IgD-negative memory B cell (primary cell): ENCODE measurements at regions not wholly inside any gene's neighbourhood (a gene's known extent, or its start where the extent isn't known, plus 50 kb on each side); places are given as distances from the start of the nearest gene placed in this dataset.

ENCODE experiments used
- H3K27ac Mint-ChIP-seq, 3 donors: one replicate each; pipeline ENCODE4 v1.8.0; 2020 to 2022; ENCODE audit warnings: mild to moderate bottlenecking in 3 of 3, mixed read lengths in 3 of 3, moderate library complexity in 1 of 3
- H3K27me3 Mint-ChIP-seq: one replicate; pipeline ENCODE4 v1.8.0; 2021; ENCODE audit warnings: mixed read lengths
- H3K36me3 Mint-ChIP-seq: one replicate; pipeline ENCODE4 v1.8.0; 2020; ENCODE audit warnings: mild to moderate bottlenecking, mixed read lengths
- H3K4me1 Mint-ChIP-seq, 3 donors: one replicate each; pipeline ENCODE4 v1.8.0; 2020 to 2022; ENCODE audit warnings: mixed read lengths in 3 of 3, mild to moderate bottlenecking in 1 of 3
- H3K4me3 Mint-ChIP-seq, 4 donors: one replicate each; pipeline ENCODE4 v1.8.0; 2020 to 2022; ENCODE audit warnings: mild to moderate bottlenecking in 4 of 4, mixed read lengths in 4 of 4, moderate library complexity in 3 of 4
- H3K9me3 Mint-ChIP-seq, 3 donors: one replicate each; pipeline ENCODE4 v1.8.0; 2020 to 2021; ENCODE audit warnings: mixed read lengths in 3 of 3, mild to moderate bottlenecking in 1 of 3

- peaks cover 22% of the 10 kb centered on the region for H3K27me3 Mint-ChIP-seq
- H3K27ac Mint-ChIP-seq = no peak overlapping the region
- H3K36me3 Mint-ChIP-seq = no peaks in the 10 kb centered on the region
- no peaks in the 10 kb centered on the region for H3K4me1 Mint-ChIP-seq
- H3K4me3 Mint-ChIP-seq = no peak overlapping the region
- peaks cover 0 to 2% (median 0%) of the 10 kb centered on the region in 3 donors for H3K9me3 Mint-ChIP-seq
Measured at GRCh38 chr5:74017786-74018211, 391.8 kb downstream of the ARHGEF28 start.

DNA sequence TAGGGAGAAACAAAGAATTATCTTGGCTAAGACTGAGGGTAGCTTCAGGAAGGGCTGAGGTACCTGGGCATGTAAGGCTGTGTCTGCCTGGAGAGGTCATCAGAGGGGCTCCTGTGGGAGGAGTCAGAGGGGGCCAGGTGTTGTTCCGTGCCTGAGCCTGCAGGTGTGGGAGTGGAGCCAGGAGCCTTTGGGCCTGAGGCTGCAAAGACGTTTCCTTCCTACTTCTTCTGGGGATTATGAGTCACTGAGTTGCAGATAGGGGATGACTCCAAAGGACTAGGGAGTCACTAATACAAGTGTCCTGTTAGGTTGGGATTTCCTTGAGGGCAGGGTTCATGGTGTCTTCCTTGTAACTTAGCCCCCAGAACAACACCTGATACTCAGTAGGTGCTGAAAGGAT lies 391.1 kb downstream of the ARHGEF28 start:
- Mint-ChIP-seq H3K27ac (no peak overlapping the region), H3K36me3 (no peaks in the 10 kb centered on the region), H3K9me3 (no peaks in the 10 kb centered on the region), H3K4me3 (no peak overlapping the region), H3K4me1 (no peaks in the 10 kb centered on the region), H3K27me3 (peaks cover 23% of the 10 kb centered on the region)

DNA sequence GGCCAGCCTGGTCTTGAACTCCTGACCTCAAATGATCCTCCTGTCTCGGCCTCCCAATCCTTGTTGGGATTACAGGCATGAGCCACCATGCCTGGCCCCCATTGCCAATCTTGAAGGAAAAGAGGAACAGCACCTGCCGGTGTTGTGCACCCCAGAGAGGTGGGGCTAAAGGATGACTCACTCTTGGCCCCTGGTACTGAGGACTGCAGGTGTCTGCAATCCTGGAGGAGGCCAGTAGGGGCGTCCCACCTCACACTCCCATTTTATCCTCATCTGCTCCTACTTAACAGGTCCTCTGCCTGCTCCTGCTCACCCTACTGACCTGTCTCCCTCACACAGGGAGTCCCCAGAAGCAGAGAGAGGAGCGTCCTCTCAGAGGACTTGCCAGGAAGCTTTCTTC lies 390.4 kb downstream of the ARHGEF28 start:
- H3K9me3 Mint-ChIP-seq = no peaks in the 10 kb centered on the region
- H3K27me3 Mint-ChIP-seq = peaks cover 28% of the 10 kb centered on the region
- H3K4me1 Mint-ChIP-seq = no peaks in the 10 kb centered on the region
- H3K27ac Mint-ChIP-seq = no peak overlapping the region
- no peaks in the 10 kb centered on the region for H3K36me3 Mint-ChIP-seq
- no peak overlapping the region for H3K4me3 Mint-ChIP-seq

GRCh38 chr5:74015716-74016115 lies 389.7 kb downstream of the ARHGEF28 start:
- Mint-ChIP-seq H3K36me3 (no peaks in the 10 kb centered on the region), H3K27ac (no peak overlapping the region), H3K27me3 (peaks cover 28% of the 10 kb centered on the region), H3K4me1 (no peaks in the 10 kb centered on the region), H3K4me3 (no peak overlapping the region), H3K9me3 (no peaks in the 10 kb centered on the region)

GRCh38 chr5:74013222-74013621 lies 387.2 kb downstream of the ARHGEF28 start:
- H3K27ac Mint-ChIP-seq = no peak overlapping the region
- H3K9me3 Mint-ChIP-seq = no peaks in the 10 kb centered on the region
- H3K36me3 Mint-ChIP-seq = no peaks in the 10 kb centered on the region
- no peak overlapping the region for H3K4me3 Mint-ChIP-seq
- H3K27me3 Mint-ChIP-seq = peaks cover 28% of the 10 kb centered on the region
- H3K4me1 Mint-ChIP-seq = no peaks in the 10 kb centered on the region

GRCh38 chr5:74009502-74009901 lies 383.5 kb downstream of the ARHGEF28 start:
- peaks cover 14% of the 10 kb centered on the region for H3K27me3 Mint-ChIP-seq
- H3K27ac Mint-ChIP-seq = no peak overlapping the region
- H3K9me3 Mint-ChIP-seq = no peaks in the 10 kb centered on the region

GRCh38 chr5:74007193-74007592 lies 381.2 kb downstream of the ARHGEF28 start:
- Mint-ChIP-seq H3K4me1 (no peaks in the 10 kb centered on the region), H3K4me3 (no peak overlapping the region), H3K9me3 (no peaks in the 10 kb centered on the region), H3K27me3 (peaks cover 12% of the 10 kb centered on the region), H3K36me3 (peaks cover 3% of the 10 kb centered on the region), H3K27ac (no peak overlapping the region)

More at GRCh38 chr5:74009502-74009901, 383.5 kb downstream of the ARHGEF28 start:
- H3K36me3 Mint-ChIP-seq = no peaks in the 10 kb centered on the region
- no peak overlapping the region for H3K4me3 Mint-ChIP-seq
- no peaks in the 10 kb centered on the region for H3K4me1 Mint-ChIP-seq

- Mint-ChIP-seq H3K4me1 (no peaks in the 10 kb centered on the region), H3K27me3 (peaks cover 3% of the 10 kb centered on the region), H3K27ac (no peak overlapping the region), H3K36me3 (peaks cover 3% of the 10 kb centered on the region), H3K4me3 (no peak overlapping the region), H3K9me3 (peaks cover 0 to 3% (median 0%) of the 10 kb centered on the region in 3 donors)
Measured at GRCh38 chr5:73999297-73999696, 373.3 kb downstream of the ARHGEF28 start.

DNA sequence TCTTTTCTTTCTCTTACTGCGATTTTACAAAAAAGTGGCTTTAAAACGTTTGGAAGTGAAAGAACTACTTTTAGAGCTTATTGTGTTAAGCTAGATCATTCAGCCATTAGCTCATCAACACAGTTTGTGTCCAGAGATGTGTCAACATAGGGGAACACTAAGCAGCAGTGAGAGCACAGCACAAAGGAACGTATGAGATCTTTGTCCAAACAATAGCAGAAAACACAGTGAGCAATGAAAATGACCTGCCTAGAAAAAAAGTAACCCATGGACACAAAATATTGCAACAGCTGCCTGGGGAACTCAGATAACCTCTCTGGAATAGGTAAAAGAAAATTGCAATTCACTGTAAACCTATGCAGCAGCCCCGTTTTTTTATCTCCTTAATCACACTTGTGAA lies 372.5 kb downstream of the ARHGEF28 start:
- Mint-ChIP-seq H3K4me1 (no peaks in the 10 kb centered on the region), H3K27ac (no peak overlapping the region), H3K4me3 (no peak overlapping the region), H3K9me3 (peaks cover 0 to 3% (median 3%) of the 10 kb centered on the region in 3 donors), H3K36me3 (peaks cover 6% of the 10 kb centered on the region), H3K27me3 (peaks cover 2% of the 10 kb centered on the region)

DNA sequence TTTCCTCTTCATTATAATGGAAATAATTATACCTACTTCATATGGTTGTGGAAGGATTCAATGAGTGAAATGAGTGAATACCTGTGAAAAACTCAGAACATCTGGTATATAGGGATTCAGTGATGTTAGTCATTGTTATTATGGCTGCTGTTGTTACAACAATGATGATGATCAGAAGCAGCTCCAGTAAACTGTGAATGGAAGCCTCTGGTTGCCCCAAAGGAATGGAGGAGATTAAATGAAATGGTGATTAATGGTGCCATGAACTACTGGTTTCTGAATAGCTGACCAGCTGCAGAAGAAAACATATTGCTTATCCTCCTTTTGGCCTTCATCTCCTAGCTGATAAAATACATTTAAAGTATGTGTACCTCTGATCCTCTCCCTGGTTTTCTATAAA lies 372.0 kb downstream of the ARHGEF28 start:
- H3K4me3 Mint-ChIP-seq = no peak overlapping the region
- peaks cover 0 to 3% (median 3%) of the 10 kb centered on the region in 3 donors for H3K9me3 Mint-ChIP-seq
- no peak overlapping the region for H3K27ac Mint-ChIP-seq

DNA sequence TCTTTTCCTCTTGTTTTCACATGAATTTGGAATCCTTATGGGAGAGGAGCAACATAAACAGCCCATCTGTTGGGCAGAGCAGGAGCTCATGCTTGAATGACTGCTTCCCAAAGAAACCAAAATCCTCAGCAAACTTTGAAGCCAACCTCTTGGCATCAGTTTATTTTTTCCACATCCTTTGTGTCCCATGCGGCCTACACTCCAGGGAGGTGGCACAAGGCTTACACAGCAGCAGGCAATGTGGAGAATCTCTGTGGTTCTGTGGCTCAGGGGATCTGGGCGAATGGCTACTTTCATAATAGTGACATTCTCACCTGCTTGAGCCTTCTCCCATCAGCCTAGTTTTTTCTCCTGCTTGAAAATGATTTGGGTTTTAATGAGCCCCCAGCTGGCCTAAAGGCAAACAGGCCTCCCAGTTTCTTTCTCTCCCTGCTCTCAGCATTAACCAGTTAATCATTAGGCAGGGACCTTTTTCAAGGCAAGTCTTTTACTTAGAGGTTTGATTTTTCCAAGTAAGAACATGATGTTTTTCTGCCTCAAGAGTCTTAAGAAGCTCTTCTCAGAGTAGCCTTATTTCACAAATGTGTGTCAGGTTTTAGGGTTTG lies 370.3 kb downstream of the ARHGEF28 start:
- peak overlapping the region in 1 of 3 donors; percentile 32 for H3K27ac Mint-ChIP-seq

More for the DNA sequence above, 372.0 kb downstream of the ARHGEF28 start:
- no peaks in the 10 kb centered on the region for H3K4me1 Mint-ChIP-seq
- peaks cover 2% of the 10 kb centered on the region for H3K27me3 Mint-ChIP-seq
- H3K36me3 Mint-ChIP-seq = peaks cover 3% of the 10 kb centered on the region

DNA sequence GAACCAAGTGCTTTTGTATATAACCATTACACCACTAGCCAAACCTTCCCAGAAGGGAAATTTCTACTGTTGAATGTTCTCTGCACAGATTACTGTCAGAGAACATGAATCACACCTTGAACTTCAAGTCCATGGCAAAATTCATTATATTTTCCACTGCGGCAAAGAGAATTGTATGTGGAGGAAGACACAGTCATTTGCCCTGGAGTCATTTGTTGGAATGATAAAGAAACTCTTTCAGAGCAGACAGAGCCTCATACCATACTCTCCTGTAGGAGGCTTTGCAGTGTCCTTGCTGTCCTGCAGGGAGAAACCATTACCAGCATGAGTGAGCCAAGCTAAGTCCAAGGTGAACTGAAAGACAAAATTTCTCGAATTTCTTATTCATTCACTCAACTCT lies 369.0 kb downstream of the ARHGEF28 start:
- H3K27me3 Mint-ChIP-seq = no peaks in the 10 kb centered on the region
- no peak overlapping the region for H3K4me3 Mint-ChIP-seq
- H3K36me3 Mint-ChIP-seq = peaks cover 3% of the 10 kb centered on the region
- H3K4me1 Mint-ChIP-seq = no peaks in the 10 kb centered on the region
- H3K9me3 Mint-ChIP-seq = peaks cover 0 to 3% (median 3%) of the 10 kb centered on the region in 3 donors
- H3K27ac Mint-ChIP-seq = no peak overlapping the region

More for the DNA sequence above, 370.3 kb downstream of the ARHGEF28 start:
- Mint-ChIP-seq H3K9me3 (peaks cover 0 to 3% (median 3%) of the 10 kb centered on the region in 3 donors), H3K4me1 (no peaks in the 10 kb centered on the region), H3K27me3 (peaks cover 2% of the 10 kb centered on the region), H3K4me3 (no peak overlapping the region), H3K36me3 (peaks cover 3% of the 10 kb centered on the region)
